Ovary (tissue), 7 donors: ENCODE measurements at regions not wholly inside any gene's neighbourhood (a gene's known extent, or its start where the extent isn't known, plus 50 kb on each side); places are given as distances from the start of the nearest gene placed in this dataset.

Source experiments
- DNase-seq, 5 donors: peaks; one replicate each; pipeline ENCODE4 v3.0.0-alpha.2; 2019 to 2020
- H3K27ac ChIP-seq, 2 donors: fragments of 200-600 bp; one replicate each; pipeline versions ENCODE4 v1.5.1 to v1.8.0; 2019 to 2022
- H3K27me3 ChIP-seq: fragments of 200-600 bp; one replicate; pipeline ENCODE4 v1.8.0; 2022
- H3K36me3 ChIP-seq: fragments of 200-600 bp; sonication (generic); one replicate; pipeline ENCODE4 v1.5.1; 2019
- H3K4me1 ChIP-seq: one replicate; pipeline ENCODE4 v1.8.1; 2013; ENCODE audit warnings: mild to moderate bottlenecking, moderate library complexity; ENCODE audit not compliant: insufficient read depth
- H3K4me3 ChIP-seq: fragments of 200-600 bp; sonication (generic); one replicate; pipeline ENCODE4 v1.5.1; 2017
- H3K9me3 ChIP-seq, 2 donors: fragments of 200-600 bp in 1 of 2; sonication (generic) in 1 of 2; one replicate each; pipeline versions ENCODE4 v1.5.1 to v1.8.1; 2013 to 2019; ENCODE audit warnings: mild to moderate bottlenecking in 1 of 2, moderate library complexity in 1 of 2
- EP300 ChIP-seq: sonication (generic); formaldehyde crosslinking; IDR thresholded peaks from one replicate; pipeline ENCODE4 v1.6.1; 2017; ENCODE audit warnings: antibody characterized with exemption
- POLR2A ChIP-seq: fragments of 450-650 bp; IDR thresholded peaks from one replicate; pipeline ENCODE4 v1.6.1; 2017; ENCODE audit warnings: antibody characterized with exemption, mild to moderate bottlenecking, moderate library complexity
- WGBS, 3 donors: extraction: QIAGEN DNeasy Blood & Tissue Kit in 1 of 3; methylation state at CpG; one replicate each; pipeline versions ENCODE4 v1.1.5 to v1.1.7; 2013 to 2017; 5-methylcytosine and 5-hydroxymethylcytosine counted together
- intact Hi-C, 4 donors: fragments of 100-400 bp; cut with DNase I; formaldehyde crosslinking; loops; one replicate each; pipeline versions ENCODE4 v1.11.0 to v1.15.1; 2022 to 2023
- TF ChIP-seq, protein P1 (sequence below), 3 donors: fragments of 450-650 bp in 2 of 3; fragments of 200-600 bp in 1 of 3; IDR thresholded peaks; one replicate each; pipeline versions ENCODE4 v1.5.1 to v1.8.0; 2016 to 2022; ENCODE audit warnings: antibody characterized with exemption in 3 of 3, mild to moderate bottlenecking in 1 of 3
- donor health status: DM: no; HTN: no; CAD: no; lungs with moderate emphysema.
- donor health status: DM: no; HTN: no; CAD: no.
- donor health status: Bipolar disorder and iron deficiency.
- donor health status: DM: no; HTN: no; CAD: no.
- donor health status: DM: yes; HTN: yes; CAD: no.

DNA sequence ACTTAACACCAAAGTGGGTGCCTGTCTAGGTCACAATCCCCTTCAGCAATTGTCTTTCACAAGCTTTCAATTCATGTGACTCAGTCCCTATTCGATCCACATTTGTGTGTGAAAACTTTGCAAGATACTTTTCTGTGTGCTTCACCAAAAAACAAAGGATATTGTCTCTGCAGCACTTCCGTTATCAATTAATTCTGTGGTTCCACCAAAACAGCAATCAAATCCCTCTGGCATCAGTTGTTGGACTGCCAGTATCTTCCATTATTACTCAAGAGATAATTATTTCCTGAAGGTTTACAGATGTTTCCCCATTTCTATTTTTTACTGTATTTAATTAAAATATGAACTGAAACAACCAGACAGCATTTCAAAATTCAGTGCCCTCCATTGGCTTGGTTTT lies 481.4 kb downstream of the SUCLA2 start:
- no peaks in the 10 kb centered on the region for H3K27me3 ChIP-seq
- intact Hi-C loops: no loop called here
- no peak overlapping the region for H3K4me3 ChIP-seq
- 34 to 40% (median 35%) methylated on average over 2 of the region's 2 CpGs for WGBS, 3 donors
- no peaks in the 10 kb centered on the region for H3K4me1 ChIP-seq
- H3K36me3 ChIP-seq: no peaks in the 10 kb centered on the region
- no peak overlapping the region for H3K27ac ChIP-seq
- TF ChIP-seq EP300: no peak
- TF ChIP-seq POLR2A: no peak
- TF ChIP-seq, protein P1, sequence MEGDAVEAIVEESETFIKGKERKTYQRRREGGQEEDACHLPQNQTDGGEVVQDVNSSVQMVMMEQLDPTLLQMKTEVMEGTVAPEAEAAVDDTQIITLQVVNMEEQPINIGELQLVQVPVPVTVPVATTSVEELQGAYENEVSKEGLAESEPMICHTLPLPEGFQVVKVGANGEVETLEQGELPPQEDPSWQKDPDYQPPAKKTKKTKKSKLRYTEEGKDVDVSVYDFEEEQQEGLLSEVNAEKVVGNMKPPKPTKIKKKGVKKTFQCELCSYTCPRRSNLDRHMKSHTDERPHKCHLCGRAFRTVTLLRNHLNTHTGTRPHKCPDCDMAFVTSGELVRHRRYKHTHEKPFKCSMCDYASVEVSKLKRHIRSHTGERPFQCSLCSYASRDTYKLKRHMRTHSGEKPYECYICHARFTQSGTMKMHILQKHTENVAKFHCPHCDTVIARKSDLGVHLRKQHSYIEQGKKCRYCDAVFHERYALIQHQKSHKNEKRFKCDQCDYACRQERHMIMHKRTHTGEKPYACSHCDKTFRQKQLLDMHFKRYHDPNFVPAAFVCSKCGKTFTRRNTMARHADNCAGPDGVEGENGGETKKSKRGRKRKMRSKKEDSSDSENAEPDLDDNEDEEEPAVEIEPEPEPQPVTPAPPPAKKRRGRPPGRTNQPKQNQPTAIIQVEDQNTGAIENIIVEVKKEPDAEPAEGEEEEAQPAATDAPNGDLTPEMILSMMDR (IDR thresholded peaks at IDR 0.05): no peak
- H3K9me3 ChIP-seq: no peaks in the 10 kb centered on the region
- no peak for DNase-seq

DNA sequence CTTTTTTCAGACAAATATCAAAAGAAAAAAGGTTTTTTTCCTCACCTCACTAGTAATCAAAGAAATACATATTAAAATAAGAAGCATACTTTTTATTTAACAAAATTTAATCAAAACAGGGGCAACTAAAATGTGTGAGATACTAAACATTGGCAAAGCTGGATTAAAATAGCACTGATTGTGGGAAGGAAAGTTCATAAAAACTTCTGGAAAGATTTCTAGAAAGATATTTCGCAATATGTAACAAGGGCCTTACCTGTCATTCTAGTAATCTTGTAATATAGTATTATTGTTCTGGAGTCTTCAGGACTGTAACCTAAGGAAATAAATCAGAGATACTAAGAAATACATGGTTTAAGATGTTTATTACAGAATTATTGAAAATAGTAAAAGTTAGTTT lies 482.5 kb downstream of the SUCLA2 start:
- H3K4me1 ChIP-seq: no peaks in the 10 kb centered on the region
- no peak overlapping the region for H3K27ac ChIP-seq
- H3K27me3 ChIP-seq: no peaks in the 10 kb centered on the region
- no peak for DNase-seq
- H3K9me3 ChIP-seq: no peaks in the 10 kb centered on the region
- intact Hi-C loops: no loop called here
- H3K4me3 ChIP-seq: no peak overlapping the region
- no peaks in the 10 kb centered on the region for H3K36me3 ChIP-seq
- WGBS, 3 donors: 93 to 98% (median 93%) methylated on average over 1 of the region's 1 CpG
- TF ChIP-seq, protein P1 (IDR thresholded peaks at IDR 0.05): no peak
- no peak for TF ChIP-seq EP300
- TF ChIP-seq POLR2A: no peak

DNA sequence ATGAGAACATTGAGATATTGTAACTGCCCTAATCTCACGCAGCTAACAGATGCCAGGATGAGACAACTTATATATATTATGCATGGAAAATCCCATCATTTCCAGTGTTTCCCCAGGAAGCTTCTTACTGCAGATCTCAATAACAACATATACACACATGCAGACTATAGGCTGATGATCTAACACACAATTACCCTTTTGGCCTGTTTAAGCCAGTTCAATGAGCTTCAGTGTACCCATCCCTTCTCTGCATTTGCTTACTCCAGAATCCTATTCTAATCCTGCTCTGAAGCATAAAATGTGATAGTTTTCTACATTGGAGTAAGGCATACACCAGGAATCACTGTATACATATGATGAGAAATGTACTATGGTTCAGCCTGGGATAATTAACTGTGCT lies 489.4 kb downstream of the SUCLA2 start:
- 86 to 92% (median 87%) methylated on average over 1 of the region's 1 CpG for WGBS, 3 donors
- no peak for DNase-seq
- intact Hi-C loops: no loop called here
- Histone ChIP-seq H3K4me3 (no peak overlapping the region), H3K27me3 (no peaks in the 10 kb centered on the region), H3K36me3 (no peaks in the 10 kb centered on the region), H3K9me3 (no peaks in the 10 kb centered on the region), H3K27ac (no peak overlapping the region), H3K4me1 (no peaks in the 10 kb centered on the region)
- TF ChIP-seq, protein P1 (IDR thresholded peaks at IDR 0.05): no peak
- TF ChIP-seq POLR2A (no peak), EP300 (no peak)

DNA sequence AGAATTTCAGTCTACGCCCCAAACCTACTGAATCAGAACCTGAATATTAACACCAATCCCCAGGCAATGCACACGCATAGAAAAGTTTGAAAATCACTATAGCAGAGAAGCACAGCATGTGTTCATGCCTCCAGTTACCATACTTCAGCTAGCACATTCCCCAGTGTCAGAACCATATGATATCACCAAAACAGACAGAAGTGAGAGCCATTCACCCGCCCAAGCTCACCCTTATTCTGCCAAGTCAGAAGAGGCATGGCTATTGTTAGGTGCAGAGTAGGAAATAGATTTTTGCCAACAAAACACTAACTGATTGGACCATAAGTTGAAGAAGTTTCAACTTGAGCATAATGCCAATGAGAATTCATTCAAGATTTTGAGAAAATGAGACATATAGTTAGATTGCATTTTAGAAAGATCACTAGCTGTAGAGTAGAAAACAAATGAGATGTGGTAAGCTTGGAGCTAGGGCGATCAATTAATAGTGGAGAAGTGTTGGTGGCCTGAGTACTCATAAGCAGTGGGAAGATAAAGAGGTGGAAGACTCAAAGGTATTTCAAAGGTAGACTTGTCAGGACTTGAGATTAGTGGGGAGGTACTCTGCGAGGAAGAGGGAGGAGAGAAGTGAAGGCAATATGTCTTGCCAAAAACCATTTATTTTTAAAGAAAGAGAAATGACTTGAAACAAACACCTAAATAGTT lies 492.4 kb downstream of the SUCLA2 start:
- TF ChIP-seq, protein P1 (IDR thresholded peaks at IDR 0.05): no peak
- TF ChIP-seq POLR2A: no peak
- TF ChIP-seq EP300: no peak
- no peak overlapping the region for H3K27ac ChIP-seq
- no peaks in the 10 kb centered on the region for H3K27me3 ChIP-seq
- intact Hi-C loops: no loop called here
- no peak for DNase-seq
- H3K36me3 ChIP-seq: no peaks in the 10 kb centered on the region
- no peaks in the 10 kb centered on the region for H3K4me1 ChIP-seq
- H3K4me3 ChIP-seq: no peak overlapping the region
- H3K9me3 ChIP-seq: no peaks in the 10 kb centered on the region
- WGBS, 3 donors: 77 to 79% (median 78%) methylated on average over 5 of the region's 5 CpGs
